Endodermal cell (in vitro differentiated cells): ENCODE measurements at regions not wholly inside any gene's neighbourhood (a gene's known extent, or its start where the extent isn't known, plus 50 kb on each side); places are given as distances from the start of the nearest gene placed in this dataset.

Experiments used
- DNase-seq: peaks from one replicate; pipeline ENCODE4 v3.0.0-alpha.2; 2017
- H3K27ac ChIP-seq: 2 replicates; pipeline ENCODE4 v1.5.1; 2013; ENCODE audit warnings: mild to moderate bottlenecking, low read depth, low read length, moderate library complexity
- H3K27me3 ChIP-seq: 2 replicates; pipeline ENCODE4 v1.6.1; 2013; ENCODE audit warnings: mild to moderate bottlenecking, low read length, moderate library complexity; ENCODE audit not compliant: insufficient read depth, control insufficient read depth, poor library complexity, severe bottlenecking
- H3K36me3 ChIP-seq: 2 replicates; pipeline ENCODE4 v1.7.0; 2013; ENCODE audit warnings: mild to moderate bottlenecking, low read length, moderate library complexity; ENCODE audit not compliant: control insufficient read depth, insufficient read depth
- H3K4me1 ChIP-seq: one replicate; pipeline ENCODE4 v1.7.0; 2013; ENCODE audit warnings: low read length; ENCODE audit not compliant: control insufficient read depth, insufficient read depth
- H3K4me3 ChIP-seq: 2 replicates; pipeline ENCODE4 v1.5.1; 2013; ENCODE audit warnings: mild to moderate bottlenecking, low read length, moderate library complexity
- H3K9ac ChIP-seq: 2 replicates; pipeline ENCODE4 v1.6.1; 2013; ENCODE audit warnings: mild to moderate bottlenecking, low read length, moderate library complexity; ENCODE audit not compliant: poor library complexity, severe bottlenecking; ENCODE audit errors: extremely low read depth
- H3K9me3 ChIP-seq: 2 replicates; pipeline ENCODE4 v1.6.1; 2013; ENCODE audit warnings: mild to moderate bottlenecking, low read length, moderate library complexity; ENCODE audit not compliant: control insufficient read depth
- H3K27ac Mint-ChIP-seq: 2 replicates; pipeline ENCODE4 v1.8.0; 2020; ENCODE audit warnings: mixed read lengths
- H3K27me3 Mint-ChIP-seq: 2 replicates; pipeline ENCODE4 v1.8.0; 2021; ENCODE audit warnings: mild to moderate bottlenecking, mixed read lengths; ENCODE audit not compliant: insufficient read depth
- H3K36me3 Mint-ChIP-seq: 2 replicates; pipeline ENCODE4 v1.8.0; 2020; ENCODE audit warnings: low read depth, mixed read lengths
- H3K4me1 Mint-ChIP-seq: 2 replicates; pipeline ENCODE4 v1.8.0; 2020; ENCODE audit warnings: mixed read lengths
- H3K4me3 Mint-ChIP-seq: 2 replicates; pipeline ENCODE4 v1.8.0; 2020; ENCODE audit warnings: mild to moderate bottlenecking, moderate library complexity, mixed read lengths
- H3K9me3 Mint-ChIP-seq: 2 replicates; pipeline ENCODE4 v1.8.0; 2020; ENCODE audit warnings: mild to moderate bottlenecking, mixed read lengths
- CTCF ChIP-seq: fragments of 200-600 bp; sonication (generic); conservative IDR thresholded peaks from 2 replicates; pipeline ENCODE4 v1.5.0; 2021; ENCODE audit warnings: antibody characterized with exemption, mild to moderate bottlenecking
- WGBS, 2 experiments: methylation state at CpG; one replicate each; pipeline versions ENCODE4 v1.1.5 to v1.1.7; 2013; ENCODE audit warnings: missing lambda C conversion rate in 2 of 2, mixed read lengths in 1 of 2; ENCODE audit not compliant: insufficient coverage in 1 of 2, insufficient read length in 1 of 2; 5-methylcytosine and 5-hydroxymethylcytosine counted together

DNA sequence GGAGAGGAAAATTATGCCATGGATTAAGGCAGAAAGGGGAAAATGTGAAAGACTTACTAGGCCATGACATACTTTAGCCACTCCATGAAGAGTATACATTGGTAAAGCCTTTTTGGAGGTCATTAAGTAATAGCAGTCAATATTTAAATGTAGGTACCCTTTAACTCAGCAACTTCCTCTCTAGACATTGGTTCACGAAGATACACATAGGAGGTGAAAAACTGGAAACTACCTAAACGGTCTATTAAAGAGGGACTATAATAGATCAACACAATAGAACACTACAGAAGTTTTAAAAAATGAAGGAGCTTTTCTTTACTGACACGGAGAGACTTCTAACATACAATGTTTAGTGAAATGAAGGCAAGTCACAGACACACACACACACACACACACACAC lies 68.2 kb upstream of the BMAL1 start:
- no peak for TF ChIP-seq CTCF
- Histone ChIP-seq H3K36me3 (no peaks in the 10 kb centered on the region), H3K27ac (no peak overlapping the region), H3K4me3 (no peak overlapping the region), H3K9me3 (no peaks in the 10 kb centered on the region), H3K27me3 (no peaks in the 10 kb centered on the region), H3K4me1 (peaks cover 3% of the 10 kb centered on the region), H3K9ac (no peak overlapping the region)
- Mint-ChIP-seq H3K27me3 (no peaks in the 10 kb centered on the region), H3K4me3 (no peak overlapping the region), H3K9me3 (no peaks in the 10 kb centered on the region), H3K4me1 (peaks cover 25% of the 10 kb centered on the region), H3K27ac (no peak overlapping the region), H3K36me3 (no peaks in the 10 kb centered on the region)
- WGBS, 2 experiments = 100% methylated on average over 2 of the region's 3 CpGs; no CpG with 5 or more reads in 1 of the 2 experiments
- DNase-seq = no peak

DNA sequence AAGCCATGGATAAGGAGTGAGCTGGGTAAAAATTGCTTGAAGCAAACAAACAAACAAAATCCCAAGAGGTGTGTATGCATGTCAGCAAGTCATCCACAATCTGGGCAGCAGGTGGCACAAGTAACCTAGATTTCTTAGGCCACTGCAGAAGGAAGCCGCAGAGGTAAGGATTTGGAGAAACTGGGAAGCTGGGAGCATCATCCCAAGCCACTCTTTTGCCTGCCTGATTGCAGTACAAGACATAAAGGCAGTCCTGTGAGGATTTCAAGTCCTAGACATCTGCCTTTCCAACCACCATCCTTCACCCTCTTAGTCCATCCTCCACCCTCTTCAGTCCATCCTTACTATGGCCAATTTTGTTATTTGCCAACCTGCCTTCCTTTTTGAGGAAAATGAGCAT lies 67.2 kb upstream of the BMAL1 start:
- no peaks in the 10 kb centered on the region for H3K27me3 Mint-ChIP-seq
- peak; percentile 89 for DNase-seq
- no peaks in the 10 kb centered on the region for H3K36me3 Mint-ChIP-seq
- Histone ChIP-seq H3K9ac (no peak overlapping the region), H3K27me3 (no peaks in the 10 kb centered on the region), H3K4me1 (peaks cover 3% of the 10 kb centered on the region), H3K4me3 (no peak overlapping the region), H3K9me3 (no peaks in the 10 kb centered on the region), H3K36me3 (no peaks in the 10 kb centered on the region), H3K27ac (no peak overlapping the region)
- no peak overlapping the region for H3K27ac Mint-ChIP-seq
- TF ChIP-seq CTCF = peak; percentile 88
- 0 to 9% methylated on average over 1 of the region's 1 CpG for WGBS, 2 experiments
- H3K4me1 Mint-ChIP-seq = peaks cover 22% of the 10 kb centered on the region
- H3K9me3 Mint-ChIP-seq = no peaks in the 10 kb centered on the region
- no peak overlapping the region for H3K4me3 Mint-ChIP-seq

GRCh38 chr11:13214276-13214675 lies 63.3 kb upstream of the BMAL1 start:
- no peaks in the 10 kb centered on the region for H3K36me3 ChIP-seq
- peaks cover 3% of the 10 kb centered on the region for H3K4me1 ChIP-seq
- H3K27me3 ChIP-seq = peaks cover 4% of the 10 kb centered on the region
- Mint-ChIP-seq H3K27ac (no peak overlapping the region), H3K4me3 (no peak overlapping the region), H3K4me1 (peaks cover 5% of the 10 kb centered on the region), H3K36me3 (no peaks in the 10 kb centered on the region), H3K9me3 (peaks cover 1% of the 10 kb centered on the region), H3K27me3 (peaks cover 12% of the 10 kb centered on the region)
- no peaks in the 10 kb centered on the region for H3K9me3 ChIP-seq
- H3K4me3 ChIP-seq = no peak overlapping the region
- no peak for TF ChIP-seq CTCF
- no peak overlapping the region for H3K27ac ChIP-seq
- DNase-seq = no peak
- H3K9ac ChIP-seq = no peak overlapping the region
- 86 to 100% methylated on average over 1 to 5 of the region's 5 CpGs for WGBS, 2 experiments
